ENCODE measurements at regions not wholly inside any gene's neighbourhood (a gene's known extent, or its start where the extent isn't known, plus 50 kb on each side); places are given as distances from the start of the nearest gene placed in this dataset.

DNA sequence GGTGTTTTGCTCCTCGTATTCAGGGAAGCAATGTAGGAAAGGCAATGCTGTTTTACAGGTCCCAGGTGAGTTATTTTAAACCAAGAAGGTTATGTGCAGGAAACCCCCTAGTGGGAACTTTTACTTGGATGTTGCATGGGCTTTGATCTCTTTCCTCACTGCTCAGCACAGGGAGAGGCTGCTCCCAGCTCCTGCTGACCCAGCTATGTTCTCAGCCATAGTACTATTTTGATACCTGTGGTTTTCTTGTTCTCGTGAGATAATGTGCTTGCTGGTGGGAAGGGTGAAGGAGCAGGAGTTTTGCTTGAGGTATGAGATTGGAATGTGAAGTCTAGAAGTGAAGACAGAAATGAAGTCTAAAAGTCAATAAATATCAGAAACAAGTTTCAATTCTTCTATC is 265.6 kb upstream of the FBXL7 start:
- POLR2A ChIA-PET, result no interaction called here
- H3K9ac ChIP-seq, result no peak overlapping the region
- no peaks in the 10 kb centered on the region for H3K4me1 ChIP-seq (ENCODE audit: control insufficient read depth in 1 of 2, insufficient read depth in 2 of 2, low read depth in 1 of 2, low read length in 1 of 2)
- no peaks in the 10 kb centered on the region for H3K79me2 ChIP-seq (ENCODE audit: insufficient read depth)
- no peaks in the 10 kb centered on the region for H3K9me2 ChIP-seq
- H3K9me3 ChIP-seq, result no peaks in the 10 kb centered on the region
- no peak for DNase-seq
- no peaks in the 10 kb centered on the region for H3K36me3 ChIP-seq (replicated peaks in 1 of 2; ENCODE audit: control insufficient read depth in 1 of 2, insufficient read depth in 2 of 2, low read length in 1 of 2)
- no peaks in the 10 kb centered on the region for H3K27me3 ChIP-seq (ENCODE audit: insufficient read depth)
- TF ChIP-seq SIN3A (IDR thresholded peaks at IDR 0.05; ENCODE audit: borderline replicate concordance, low read depth, low read length), result no peak
- TF ChIP-seq, protein P1, sequence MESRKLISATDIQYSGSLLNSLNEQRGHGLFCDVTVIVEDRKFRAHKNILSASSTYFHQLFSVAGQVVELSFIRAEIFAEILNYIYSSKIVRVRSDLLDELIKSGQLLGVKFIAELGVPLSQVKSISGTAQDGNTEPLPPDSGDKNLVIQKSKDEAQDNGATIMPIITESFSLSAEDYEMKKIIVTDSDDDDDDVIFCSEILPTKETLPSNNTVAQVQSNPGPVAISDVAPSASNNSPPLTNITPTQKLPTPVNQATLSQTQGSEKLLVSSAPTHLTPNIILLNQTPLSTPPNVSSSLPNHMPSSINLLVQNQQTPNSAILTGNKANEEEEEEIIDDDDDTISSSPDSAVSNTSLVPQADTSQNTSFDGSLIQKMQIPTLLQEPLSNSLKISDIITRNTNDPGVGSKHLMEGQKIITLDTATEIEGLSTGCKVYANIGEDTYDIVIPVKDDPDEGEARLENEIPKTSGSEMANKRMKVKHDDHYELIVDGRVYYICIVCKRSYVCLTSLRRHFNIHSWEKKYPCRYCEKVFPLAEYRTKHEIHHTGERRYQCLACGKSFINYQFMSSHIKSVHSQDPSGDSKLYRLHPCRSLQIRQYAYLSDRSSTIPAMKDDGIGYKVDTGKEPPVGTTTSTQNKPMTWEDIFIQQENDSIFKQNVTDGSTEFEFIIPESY (IDR thresholded peaks at IDR 0.05; ENCODE audit: borderline replicate concordance, low read depth), result no peak
- no peak for TF ChIP-seq MXI1 (IDR thresholded peaks at IDR 0.05; ENCODE audit: low read depth, low read length)
- no peak for TF ChIP-seq MEF2A (IDR thresholded peaks at IDR 0.05; ENCODE audit: borderline replicate concordance, low read depth)
- TF ChIP-seq FOSL2 (IDR thresholded peaks at IDR 0.05; ENCODE audit: borderline replicate concordance, low read depth), result no peak
- TF ChIP-seq, protein P2, sequence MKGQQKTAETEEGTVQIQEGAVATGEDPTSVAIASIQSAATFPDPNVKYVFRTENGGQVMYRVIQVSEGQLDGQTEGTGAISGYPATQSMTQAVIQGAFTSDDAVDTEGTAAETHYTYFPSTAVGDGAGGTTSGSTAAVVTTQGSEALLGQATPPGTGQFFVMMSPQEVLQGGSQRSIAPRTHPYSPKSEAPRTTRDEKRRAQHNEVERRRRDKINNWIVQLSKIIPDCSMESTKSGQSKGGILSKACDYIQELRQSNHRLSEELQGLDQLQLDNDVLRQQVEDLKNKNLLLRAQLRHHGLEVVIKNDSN (IDR thresholded peaks at IDR 0.05; ENCODE audit: borderline replicate concordance, low read depth), result no peak
- no peak for TF ChIP-seq SMC3 (IDR thresholded peaks at IDR 0.05; ENCODE audit: low read depth, low read length)
- no peak for TF ChIP-seq EZH2phosphoT487 (IDR thresholded peaks at IDR 0.05; ENCODE audit: borderline replicate concordance, low read depth)
- H3K4me2 ChIP-seq, result no peak overlapping the region
- H4K20me1 ChIP-seq (ENCODE audit: insufficient read depth), result no peaks in the 10 kb centered on the region
- CTCF ChIA-PET, result no interaction called here
- H3F3A ChIP-seq (replicated peaks; ENCODE audit: insufficient read depth), result no peaks in the 10 kb centered on the region
- no peak overlapping the region for H3K27ac ChIP-seq (ENCODE audit: low read depth in 2 of 2, low read length in 1 of 2)
- H3K4me3 ChIP-seq (ENCODE audit: low read depth in 2 of 2, low read length in 1 of 2), result no peak overlapping the region
- H2AFZ ChIP-seq (ENCODE audit: low read depth), result no peak overlapping the region
- WGBS (ENCODE audit: low lambda C conversion rate), result 17% methylated on average over 2 of the region's 2 CpGs

DNA sequence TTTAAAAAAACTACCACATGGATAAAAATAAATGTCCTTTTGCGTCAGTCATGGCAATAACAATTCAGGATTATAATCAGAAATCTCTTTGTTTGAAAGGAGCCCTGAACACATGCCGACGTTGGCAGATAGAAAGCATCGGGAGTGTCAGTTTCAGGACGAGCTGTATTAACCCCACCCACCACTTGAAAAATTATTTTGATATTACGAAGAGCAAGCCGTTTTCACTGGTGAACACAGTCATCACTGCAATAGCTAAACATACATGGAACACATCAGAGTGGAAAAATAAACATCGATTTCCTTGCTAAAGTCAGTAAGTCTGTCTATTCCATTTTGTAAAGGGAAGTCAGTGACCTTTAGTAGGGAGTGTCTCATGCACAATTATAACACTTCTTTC is 266.4 kb upstream of the FBXL7 start:
- ChIA-PET POLR2A (no interaction called here), CTCF (no interaction called here)
- no peak overlapping the region for H3K4me3 ChIP-seq (ENCODE audit: low read depth in 2 of 2, low read length in 1 of 2)
- no peaks in the 10 kb centered on the region for H3F3A ChIP-seq (replicated peaks; ENCODE audit: insufficient read depth)
- no peak overlapping the region; the same call in 1 of the 2 replicates for H2AFZ ChIP-seq (ENCODE audit: low read depth)
- no peaks in the 10 kb centered on the region for H3K79me2 ChIP-seq (ENCODE audit: insufficient read depth)
- DNase-seq, result no peak
- H3K27me3 ChIP-seq (ENCODE audit: insufficient read depth), result no peaks in the 10 kb centered on the region
- no peaks in the 10 kb centered on the region for H4K20me1 ChIP-seq (ENCODE audit: insufficient read depth)
- TF ChIP-seq, protein P3, sequence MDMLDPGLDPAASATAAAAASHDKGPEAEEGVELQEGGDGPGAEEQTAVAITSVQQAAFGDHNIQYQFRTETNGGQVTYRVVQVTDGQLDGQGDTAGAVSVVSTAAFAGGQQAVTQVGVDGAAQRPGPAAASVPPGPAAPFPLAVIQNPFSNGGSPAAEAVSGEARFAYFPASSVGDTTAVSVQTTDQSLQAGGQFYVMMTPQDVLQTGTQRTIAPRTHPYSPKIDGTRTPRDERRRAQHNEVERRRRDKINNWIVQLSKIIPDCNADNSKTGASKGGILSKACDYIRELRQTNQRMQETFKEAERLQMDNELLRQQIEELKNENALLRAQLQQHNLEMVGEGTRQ (IDR thresholded peaks at IDR 0.05; ENCODE audit: borderline replicate concordance, low read depth, low read length), result no peak
- TF ChIP-seq RXRA (IDR thresholded peaks at IDR 0.05; ENCODE audit: borderline replicate concordance, low read depth), result no peak
- TF ChIP-seq, protein P4, sequence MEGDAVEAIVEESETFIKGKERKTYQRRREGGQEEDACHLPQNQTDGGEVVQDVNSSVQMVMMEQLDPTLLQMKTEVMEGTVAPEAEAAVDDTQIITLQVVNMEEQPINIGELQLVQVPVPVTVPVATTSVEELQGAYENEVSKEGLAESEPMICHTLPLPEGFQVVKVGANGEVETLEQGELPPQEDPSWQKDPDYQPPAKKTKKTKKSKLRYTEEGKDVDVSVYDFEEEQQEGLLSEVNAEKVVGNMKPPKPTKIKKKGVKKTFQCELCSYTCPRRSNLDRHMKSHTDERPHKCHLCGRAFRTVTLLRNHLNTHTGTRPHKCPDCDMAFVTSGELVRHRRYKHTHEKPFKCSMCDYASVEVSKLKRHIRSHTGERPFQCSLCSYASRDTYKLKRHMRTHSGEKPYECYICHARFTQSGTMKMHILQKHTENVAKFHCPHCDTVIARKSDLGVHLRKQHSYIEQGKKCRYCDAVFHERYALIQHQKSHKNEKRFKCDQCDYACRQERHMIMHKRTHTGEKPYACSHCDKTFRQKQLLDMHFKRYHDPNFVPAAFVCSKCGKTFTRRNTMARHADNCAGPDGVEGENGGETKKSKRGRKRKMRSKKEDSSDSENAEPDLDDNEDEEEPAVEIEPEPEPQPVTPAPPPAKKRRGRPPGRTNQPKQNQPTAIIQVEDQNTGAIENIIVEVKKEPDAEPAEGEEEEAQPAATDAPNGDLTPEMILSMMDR (IDR thresholded peaks at IDR 0.05), result no peak
- no peak for TF ChIP-seq GABPA (IDR thresholded peaks at IDR 0.05; ENCODE audit: low read depth)
- TF ChIP-seq RFX5 (IDR thresholded peaks at IDR 0.05; ENCODE audit: low read length), result no peak
- no peak for TF ChIP-seq ELF1 (IDR thresholded peaks at IDR 0.05)
- no peaks in the 10 kb centered on the region for H3K9me2 ChIP-seq
- no peaks in the 10 kb centered on the region for H3K9me3 ChIP-seq
- no peaks in the 10 kb centered on the region for H3K4me1 ChIP-seq (ENCODE audit: control insufficient read depth in 1 of 2, insufficient read depth in 2 of 2, low read depth in 1 of 2, low read length in 1 of 2)
- 41% methylated on average over 8 of the region's 8 CpGs for WGBS (ENCODE audit: low lambda C conversion rate)
- no peak overlapping the region for H3K9ac ChIP-seq
- H3K4me2 ChIP-seq, result no peak overlapping the region
- no peaks in the 10 kb centered on the region for H3K36me3 ChIP-seq (replicated peaks in 1 of 2; ENCODE audit: control insufficient read depth in 1 of 2, insufficient read depth in 2 of 2, low read length in 1 of 2)
- no peak overlapping the region for H3K27ac ChIP-seq (ENCODE audit: low read depth in 2 of 2, low read length in 1 of 2)

Measured in SK-N-SH (cell line).